ENCODE measurements at regions not wholly inside any gene's neighbourhood (a gene's known extent, or its start where the extent isn't known, plus 50 kb on each side); places are given as distances from the start of the nearest gene placed in this dataset.

DNA sequence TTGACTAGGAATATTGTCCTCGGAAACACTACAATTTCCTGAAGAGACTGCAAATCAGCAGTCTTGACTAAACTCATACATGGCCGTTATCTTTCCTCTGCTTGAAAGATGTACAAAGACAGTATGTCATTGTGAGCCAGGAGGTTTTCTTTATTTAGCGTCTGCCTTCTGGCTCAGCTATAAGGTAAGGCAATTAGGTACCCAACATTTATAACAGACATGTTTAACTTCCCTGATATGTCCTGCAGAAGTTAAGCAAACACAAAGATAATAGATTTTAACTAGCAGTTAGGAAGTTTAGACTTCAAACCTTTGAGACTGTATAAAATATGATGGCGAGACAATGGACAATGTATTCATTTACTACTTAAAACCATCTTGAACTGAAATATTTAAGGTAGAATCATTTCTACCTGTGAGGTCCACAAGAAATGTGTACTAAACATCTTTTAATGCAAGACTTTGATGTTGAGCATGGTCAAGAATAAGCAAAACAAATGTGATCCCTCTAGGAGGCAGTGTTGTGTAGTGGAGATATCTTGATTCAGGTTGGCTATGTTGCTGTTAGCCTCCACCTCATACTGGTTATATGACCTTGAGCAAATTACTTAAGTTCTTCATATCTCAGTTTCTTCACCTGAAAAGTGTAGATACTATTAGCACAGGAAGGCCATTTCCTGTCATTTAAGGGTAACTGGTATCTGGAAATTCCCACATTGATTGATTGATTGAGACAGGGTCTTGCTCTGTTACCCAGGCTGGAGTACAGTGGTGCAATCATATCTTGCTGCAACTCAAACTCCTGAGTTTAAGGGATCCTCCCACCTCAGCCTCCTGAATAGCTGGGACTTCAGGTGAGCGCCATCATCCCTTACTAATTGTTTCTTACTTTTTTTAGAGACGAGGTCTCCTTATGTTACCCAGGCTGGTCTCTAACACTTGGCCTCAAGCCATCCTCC is 96.3 kb upstream of the EEA1 start:
- Histone ChIP-seq H3K4me3 (ENCODE audit: insufficient read depth, low read depth, low read length) (no peak overlapping the region), H3K4me2 (ENCODE audit: low read depth, low read length) (no peak overlapping the region), H3K4ac (ENCODE audit: low read depth, low read length) (no peak overlapping the region), H3K9me1 (ENCODE audit: insufficient read depth, low read length) (no peaks in the 10 kb centered on the region), H3K56ac (ENCODE audit: extremely low read depth, insufficient read depth, low read length) (no peak overlapping the region), H3K27me3 (ENCODE audit: control insufficient read depth, insufficient read depth, low read length) (no peaks in the 10 kb centered on the region), H2AK5ac (ENCODE audit: low read depth, low read length) (no peak overlapping the region), H3K14ac (replicated peaks; ENCODE audit: low read depth, low read length) (no peak overlapping the region), H3K36me3 (ENCODE audit: control insufficient read depth, insufficient read depth, low read length) (no peaks in the 10 kb centered on the region), H2AFZ (replicated peaks; ENCODE audit: low read length, poor library complexity) (no peak overlapping the region), H3K27ac (ENCODE audit: insufficient read depth, low read length) (no peak overlapping the region), H3K79me1 (ENCODE audit: low read depth in 1 of 2, low read length in 2 of 2) (no peaks in the 10 kb centered on the region), H3K23ac (ENCODE audit: low read depth, low read length) (no peak overlapping the region), H2BK20ac (ENCODE audit: low read depth, low read length) (no peak overlapping the region), H2BK5ac (ENCODE audit: low read depth, low read length, poor library complexity, severe bottlenecking) (no peak overlapping the region), H2AK9ac (replicated peaks; ENCODE audit: low read depth, low read length, poor library complexity) (no peak overlapping the region), H2BK15ac (ENCODE audit: low read depth, low read length) (no peak overlapping the region), H4K8ac (ENCODE audit: low read depth in 2 of 2, low read length in 2 of 2) (no peak overlapping the region), H3K18ac (ENCODE audit: low read depth, low read length) (no peak overlapping the region), H4K5ac (ENCODE audit: low read depth, low read length) (no peak overlapping the region), H2BK120ac (ENCODE audit: low read depth, low read length) (no peak overlapping the region), H3K9me3 (ENCODE audit: control insufficient read depth, insufficient read depth, low read length) (no peaks in the 10 kb centered on the region), H4K20me1 (ENCODE audit: insufficient read depth, low read length) (no peaks in the 10 kb centered on the region), H3K4me1 (ENCODE audit: control insufficient read depth, insufficient read depth, low read length) (no peaks in the 10 kb centered on the region), H3K9ac (ENCODE audit: low read depth, low read length) (no peak overlapping the region), H4K91ac (ENCODE audit: insufficient read depth, low read depth, low read length) (no peak overlapping the region)
- TF ChIP-seq RAD21 (IDR thresholded peaks at IDR 0.05; ENCODE audit: low read length) (peak; percentile 87), MAZ (IDR thresholded peaks at IDR 0.05; ENCODE audit: borderline replicate concordance, low read depth, low read length) (no peak), SMC3 (IDR thresholded peaks at IDR 0.05; ENCODE audit: low read depth, low read length) (peak; percentile 71), NFE2L2 (IDR thresholded peaks at IDR 0.05; ENCODE audit: low read depth, low read length) (no peak)
- TF ChIP-seq, protein P1, sequence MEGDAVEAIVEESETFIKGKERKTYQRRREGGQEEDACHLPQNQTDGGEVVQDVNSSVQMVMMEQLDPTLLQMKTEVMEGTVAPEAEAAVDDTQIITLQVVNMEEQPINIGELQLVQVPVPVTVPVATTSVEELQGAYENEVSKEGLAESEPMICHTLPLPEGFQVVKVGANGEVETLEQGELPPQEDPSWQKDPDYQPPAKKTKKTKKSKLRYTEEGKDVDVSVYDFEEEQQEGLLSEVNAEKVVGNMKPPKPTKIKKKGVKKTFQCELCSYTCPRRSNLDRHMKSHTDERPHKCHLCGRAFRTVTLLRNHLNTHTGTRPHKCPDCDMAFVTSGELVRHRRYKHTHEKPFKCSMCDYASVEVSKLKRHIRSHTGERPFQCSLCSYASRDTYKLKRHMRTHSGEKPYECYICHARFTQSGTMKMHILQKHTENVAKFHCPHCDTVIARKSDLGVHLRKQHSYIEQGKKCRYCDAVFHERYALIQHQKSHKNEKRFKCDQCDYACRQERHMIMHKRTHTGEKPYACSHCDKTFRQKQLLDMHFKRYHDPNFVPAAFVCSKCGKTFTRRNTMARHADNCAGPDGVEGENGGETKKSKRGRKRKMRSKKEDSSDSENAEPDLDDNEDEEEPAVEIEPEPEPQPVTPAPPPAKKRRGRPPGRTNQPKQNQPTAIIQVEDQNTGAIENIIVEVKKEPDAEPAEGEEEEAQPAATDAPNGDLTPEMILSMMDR (conservative IDR thresholded peaks at IDR 0.05; ENCODE audit: low read depth, low read length) = peak; percentile 72
- ATAC-seq (ENCODE audit: low read depth) (peak; percentile 91), DNase-seq (peak; percentile 75)
- intact Hi-C loops (cut with micrococcal nuclease) = loop anchor here (1.0 to 10.0 kb wide), 4 partner anchors 102 to 1079 kb away; no protein-coding TSS in a partner anchor
- ChIA-PET CTCF (no interaction called here), POLR2A (ENCODE audit: unreplicated experiment) (no interaction called here)
- in situ Hi-C loops (cut with MboI; ENCODE audit: low sequenced_read_pairs) = no loop called here
- dilution Hi-C loops (cut with HindIII; ENCODE audit: low sequenced_read_pairs, unreplicated experiment) = no loop called here
- no TSS peak for BruUV-seq (replicated peaks)
- 100% methylated on average over 1 of the region's 6 CpGs; no CpG with 5 or more reads in 1 of the 2 experiments for WGBS, 2 experiments (ENCODE audit: extremely low coverage in 2 of 2, insufficient read length in 1 of 2)

Measured in IMR-90 (cell line).